Astrocyte (in vitro differentiated cells and primary cell): ENCODE measurements at regions not wholly inside any gene's neighbourhood (a gene's known extent, or its start where the extent isn't known, plus 50 kb on each side); places are given as distances from the start of the nearest gene placed in this dataset.

ENCODE experiments used
- CTCF ChIP-seq: IDR thresholded peaks from 2 replicates; pipeline ENCODE4 v1.5.1; 2011; ENCODE audit warnings: low read depth, mild to moderate bottlenecking, inconsistent platforms, low read length, moderate library complexity; ENCODE audit not compliant: insufficient read depth
- EZH2 ChIP-seq: IDR thresholded peaks from 2 replicates; pipeline ENCODE4 v1.6.1; 2012; ENCODE audit warnings: mild to moderate bottlenecking, low read length, inconsistent platforms; ENCODE audit not compliant: insufficient read depth

- TF ChIP-seq CTCF = no peak
- TF ChIP-seq EZH2 = no peak
Measured at GRCh38 chr1:81509594-81509993, 291.1 kb upstream of the ADGRL2 start.
